ENCODE measurements at regions not wholly inside any gene's neighbourhood (a gene's known extent, or its start where the extent isn't known, plus 50 kb on each side); places are given as distances from the start of the nearest gene placed in this dataset.

DNA sequence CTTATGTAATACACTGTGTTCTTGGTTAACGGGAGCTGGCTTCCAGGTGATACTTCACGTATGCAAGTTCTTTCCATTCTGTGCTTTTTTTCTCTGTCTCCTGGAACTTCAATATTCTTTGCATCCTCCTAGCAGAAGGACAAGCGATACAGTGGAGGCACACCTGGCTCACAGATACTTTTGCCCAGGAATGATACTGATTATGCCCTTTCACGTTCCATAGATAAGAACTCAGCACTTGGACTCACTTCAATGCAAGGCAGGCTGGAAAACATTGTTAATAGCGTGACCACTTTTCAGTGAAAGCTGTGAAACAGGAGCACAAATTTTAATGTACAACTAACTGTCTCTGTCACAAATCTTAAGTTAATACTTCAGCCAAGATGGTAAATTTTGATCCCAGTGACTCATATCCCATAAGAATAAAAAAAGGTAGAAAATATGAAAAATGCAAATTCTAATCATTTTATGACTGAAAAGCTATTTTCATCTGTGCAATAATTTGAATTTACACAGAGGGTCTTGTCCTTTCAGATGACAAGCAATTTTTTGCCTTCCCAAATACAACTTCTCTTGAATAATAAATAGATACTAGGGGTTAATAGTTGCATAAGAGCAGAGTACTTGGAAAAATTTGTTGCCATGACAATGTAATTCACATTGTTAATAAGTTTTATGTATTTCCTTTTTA lies 919.0 kb downstream of the GALC start:
- TF ChIP-seq YY1 (IDR thresholded peaks at IDR 0.05): no peak
- TF ChIP-seq, protein P1, sequence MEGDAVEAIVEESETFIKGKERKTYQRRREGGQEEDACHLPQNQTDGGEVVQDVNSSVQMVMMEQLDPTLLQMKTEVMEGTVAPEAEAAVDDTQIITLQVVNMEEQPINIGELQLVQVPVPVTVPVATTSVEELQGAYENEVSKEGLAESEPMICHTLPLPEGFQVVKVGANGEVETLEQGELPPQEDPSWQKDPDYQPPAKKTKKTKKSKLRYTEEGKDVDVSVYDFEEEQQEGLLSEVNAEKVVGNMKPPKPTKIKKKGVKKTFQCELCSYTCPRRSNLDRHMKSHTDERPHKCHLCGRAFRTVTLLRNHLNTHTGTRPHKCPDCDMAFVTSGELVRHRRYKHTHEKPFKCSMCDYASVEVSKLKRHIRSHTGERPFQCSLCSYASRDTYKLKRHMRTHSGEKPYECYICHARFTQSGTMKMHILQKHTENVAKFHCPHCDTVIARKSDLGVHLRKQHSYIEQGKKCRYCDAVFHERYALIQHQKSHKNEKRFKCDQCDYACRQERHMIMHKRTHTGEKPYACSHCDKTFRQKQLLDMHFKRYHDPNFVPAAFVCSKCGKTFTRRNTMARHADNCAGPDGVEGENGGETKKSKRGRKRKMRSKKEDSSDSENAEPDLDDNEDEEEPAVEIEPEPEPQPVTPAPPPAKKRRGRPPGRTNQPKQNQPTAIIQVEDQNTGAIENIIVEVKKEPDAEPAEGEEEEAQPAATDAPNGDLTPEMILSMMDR (IDR thresholded peaks at IDR 0.05; ENCODE audit: low read depth, low read length, missing input control): no peak
- no peak for TF ChIP-seq TAF1 (conservative IDR thresholded peaks at IDR 0.05)
- no peak for TF ChIP-seq SP1 (IDR thresholded peaks at IDR 0.05)
- TF ChIP-seq ZBTB33 (IDR thresholded peaks at IDR 0.05): no peak
- no peak for TF ChIP-seq EGR1 (IDR thresholded peaks at IDR 0.05; ENCODE audit: low read depth in 2 of 2)
- no peak for TF ChIP-seq GABPA (IDR thresholded peaks at IDR 0.05 in 1 of 2, conservative IDR thresholded peaks at IDR 0.05 in 1 of 2)
- TF ChIP-seq JUND (IDR thresholded peaks at IDR 0.05): no peak
- TF ChIP-seq RXRA (IDR thresholded peaks at IDR 0.05): no peak
- TF ChIP-seq, protein P2, sequence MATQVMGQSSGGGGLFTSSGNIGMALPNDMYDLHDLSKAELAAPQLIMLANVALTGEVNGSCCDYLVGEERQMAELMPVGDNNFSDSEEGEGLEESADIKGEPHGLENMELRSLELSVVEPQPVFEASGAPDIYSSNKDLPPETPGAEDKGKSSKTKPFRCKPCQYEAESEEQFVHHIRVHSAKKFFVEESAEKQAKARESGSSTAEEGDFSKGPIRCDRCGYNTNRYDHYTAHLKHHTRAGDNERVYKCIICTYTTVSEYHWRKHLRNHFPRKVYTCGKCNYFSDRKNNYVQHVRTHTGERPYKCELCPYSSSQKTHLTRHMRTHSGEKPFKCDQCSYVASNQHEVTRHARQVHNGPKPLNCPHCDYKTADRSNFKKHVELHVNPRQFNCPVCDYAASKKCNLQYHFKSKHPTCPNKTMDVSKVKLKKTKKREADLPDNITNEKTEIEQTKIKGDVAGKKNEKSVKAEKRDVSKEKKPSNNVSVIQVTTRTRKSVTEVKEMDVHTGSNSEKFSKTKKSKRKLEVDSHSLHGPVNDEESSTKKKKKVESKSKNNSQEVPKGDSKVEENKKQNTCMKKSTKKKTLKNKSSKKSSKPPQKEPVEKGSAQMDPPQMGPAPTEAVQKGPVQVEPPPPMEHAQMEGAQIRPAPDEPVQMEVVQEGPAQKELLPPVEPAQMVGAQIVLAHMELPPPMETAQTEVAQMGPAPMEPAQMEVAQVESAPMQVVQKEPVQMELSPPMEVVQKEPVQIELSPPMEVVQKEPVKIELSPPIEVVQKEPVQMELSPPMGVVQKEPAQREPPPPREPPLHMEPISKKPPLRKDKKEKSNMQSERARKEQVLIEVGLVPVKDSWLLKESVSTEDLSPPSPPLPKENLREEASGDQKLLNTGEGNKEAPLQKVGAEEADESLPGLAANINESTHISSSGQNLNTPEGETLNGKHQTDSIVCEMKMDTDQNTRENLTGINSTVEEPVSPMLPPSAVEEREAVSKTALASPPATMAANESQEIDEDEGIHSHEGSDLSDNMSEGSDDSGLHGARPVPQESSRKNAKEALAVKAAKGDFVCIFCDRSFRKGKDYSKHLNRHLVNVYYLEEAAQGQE (IDR thresholded peaks at IDR 0.05): no peak
- no peak for TF ChIP-seq ATF3 (IDR thresholded peaks at IDR 0.05)
- TF ChIP-seq RAD21 (IDR thresholded peaks at IDR 0.05): no peak
- TF ChIP-seq, protein P3, sequence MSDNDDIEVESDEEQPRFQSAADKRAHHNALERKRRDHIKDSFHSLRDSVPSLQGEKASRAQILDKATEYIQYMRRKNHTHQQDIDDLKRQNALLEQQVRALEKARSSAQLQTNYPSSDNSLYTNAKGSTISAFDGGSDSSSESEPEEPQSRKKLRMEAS (IDR thresholded peaks at IDR 0.05): no peak
- TF ChIP-seq FOXA1 (IDR thresholded peaks at IDR 0.05): no peak
